ENCODE measurements at regions not wholly inside any gene's neighbourhood (a gene's known extent, or its start where the extent isn't known, plus 50 kb on each side); places are given as distances from the start of the nearest gene placed in this dataset.

GRCh38 chr14:101076451-101077198 lies 173.1 kb upstream of the RTL1 start (continued):
- TF ChIP-seq, protein P1, sequence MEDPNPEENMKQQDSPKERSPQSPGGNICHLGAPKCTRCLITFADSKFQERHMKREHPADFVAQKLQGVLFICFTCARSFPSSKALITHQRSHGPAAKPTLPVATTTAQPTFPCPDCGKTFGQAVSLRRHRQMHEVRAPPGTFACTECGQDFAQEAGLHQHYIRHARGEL (CRISPR knock-in tag; IDR thresholded peaks at IDR 0.05) = no peak
- TF ChIP-seq ZNF737 (CRISPR knock-in tag; IDR thresholded peaks at IDR 0.05; ENCODE audit: borderline replicate concordance) = no peak
- TF ChIP-seq ZNF556 (CRISPR knock-in tag; IDR thresholded peaks at IDR 0.05; ENCODE audit: borderline replicate concordance) = no peak
- TF ChIP-seq FOSL1 (CRISPR knock-in tag; IDR thresholded peaks at IDR 0.05; ENCODE audit: borderline replicate concordance) = no peak
- TF ChIP-seq, protein P2, sequence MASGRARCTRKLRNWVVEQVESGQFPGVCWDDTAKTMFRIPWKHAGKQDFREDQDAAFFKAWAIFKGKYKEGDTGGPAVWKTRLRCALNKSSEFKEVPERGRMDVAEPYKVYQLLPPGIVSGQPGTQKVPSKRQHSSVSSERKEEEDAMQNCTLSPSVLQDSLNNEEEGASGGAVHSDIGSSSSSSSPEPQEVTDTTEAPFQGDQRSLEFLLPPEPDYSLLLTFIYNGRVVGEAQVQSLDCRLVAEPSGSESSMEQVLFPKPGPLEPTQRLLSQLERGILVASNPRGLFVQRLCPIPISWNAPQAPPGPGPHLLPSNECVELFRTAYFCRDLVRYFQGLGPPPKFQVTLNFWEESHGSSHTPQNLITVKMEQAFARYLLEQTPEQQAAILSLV (CRISPR knock-in tag; IDR thresholded peaks at IDR 0.05; ENCODE audit: borderline replicate concordance) = no peak
- TF ChIP-seq ZNF12 (CRISPR knock-in tag; IDR thresholded peaks at IDR 0.05) = no peak
- no peak for TF ChIP-seq ZSCAN9 (CRISPR knock-in tag; IDR thresholded peaks at IDR 0.05; ENCODE audit: borderline replicate concordance)
- TF ChIP-seq, protein P3, sequence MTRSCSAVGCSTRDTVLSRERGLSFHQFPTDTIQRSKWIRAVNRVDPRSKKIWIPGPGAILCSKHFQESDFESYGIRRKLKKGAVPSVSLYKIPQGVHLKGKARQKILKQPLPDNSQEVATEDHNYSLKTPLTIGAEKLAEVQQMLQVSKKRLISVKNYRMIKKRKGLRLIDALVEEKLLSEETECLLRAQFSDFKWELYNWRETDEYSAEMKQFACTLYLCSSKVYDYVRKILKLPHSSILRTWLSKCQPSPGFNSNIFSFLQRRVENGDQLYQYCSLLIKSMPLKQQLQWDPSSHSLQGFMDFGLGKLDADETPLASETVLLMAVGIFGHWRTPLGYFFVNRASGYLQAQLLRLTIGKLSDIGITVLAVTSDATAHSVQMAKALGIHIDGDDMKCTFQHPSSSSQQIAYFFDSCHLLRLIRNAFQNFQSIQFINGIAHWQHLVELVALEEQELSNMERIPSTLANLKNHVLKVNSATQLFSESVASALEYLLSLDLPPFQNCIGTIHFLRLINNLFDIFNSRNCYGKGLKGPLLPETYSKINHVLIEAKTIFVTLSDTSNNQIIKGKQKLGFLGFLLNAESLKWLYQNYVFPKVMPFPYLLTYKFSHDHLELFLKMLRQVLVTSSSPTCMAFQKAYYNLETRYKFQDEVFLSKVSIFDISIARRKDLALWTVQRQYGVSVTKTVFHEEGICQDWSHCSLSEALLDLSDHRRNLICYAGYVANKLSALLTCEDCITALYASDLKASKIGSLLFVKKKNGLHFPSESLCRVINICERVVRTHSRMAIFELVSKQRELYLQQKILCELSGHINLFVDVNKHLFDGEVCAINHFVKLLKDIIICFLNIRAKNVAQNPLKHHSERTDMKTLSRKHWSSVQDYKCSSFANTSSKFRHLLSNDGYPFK (CRISPR knock-in tag; IDR thresholded peaks at IDR 0.05; ENCODE audit: borderline replicate concordance) = no peak
